HG02588 (cell line): ENCODE measurements at regions not wholly inside any gene's neighbourhood (a gene's known extent, or its start where the extent isn't known, plus 50 kb on each side); places are given as distances from the start of the nearest gene placed in this dataset.
"Not testable (repeated sequence)": the region's sequence is repeated elsewhere in the genome, so short reads cannot be mapped to it uniquely, and the experiment has no call there.

Source experiments
- ATAC-seq: cut with Tn5 transposase; IDR thresholded peaks from one replicate; pipeline ENCODE4 v1.9.1; 2021; ENCODE audit warnings: mild to moderate bottlenecking, moderate library complexity; ENCODE audit not compliant: unreplicated experiment

DNA sequence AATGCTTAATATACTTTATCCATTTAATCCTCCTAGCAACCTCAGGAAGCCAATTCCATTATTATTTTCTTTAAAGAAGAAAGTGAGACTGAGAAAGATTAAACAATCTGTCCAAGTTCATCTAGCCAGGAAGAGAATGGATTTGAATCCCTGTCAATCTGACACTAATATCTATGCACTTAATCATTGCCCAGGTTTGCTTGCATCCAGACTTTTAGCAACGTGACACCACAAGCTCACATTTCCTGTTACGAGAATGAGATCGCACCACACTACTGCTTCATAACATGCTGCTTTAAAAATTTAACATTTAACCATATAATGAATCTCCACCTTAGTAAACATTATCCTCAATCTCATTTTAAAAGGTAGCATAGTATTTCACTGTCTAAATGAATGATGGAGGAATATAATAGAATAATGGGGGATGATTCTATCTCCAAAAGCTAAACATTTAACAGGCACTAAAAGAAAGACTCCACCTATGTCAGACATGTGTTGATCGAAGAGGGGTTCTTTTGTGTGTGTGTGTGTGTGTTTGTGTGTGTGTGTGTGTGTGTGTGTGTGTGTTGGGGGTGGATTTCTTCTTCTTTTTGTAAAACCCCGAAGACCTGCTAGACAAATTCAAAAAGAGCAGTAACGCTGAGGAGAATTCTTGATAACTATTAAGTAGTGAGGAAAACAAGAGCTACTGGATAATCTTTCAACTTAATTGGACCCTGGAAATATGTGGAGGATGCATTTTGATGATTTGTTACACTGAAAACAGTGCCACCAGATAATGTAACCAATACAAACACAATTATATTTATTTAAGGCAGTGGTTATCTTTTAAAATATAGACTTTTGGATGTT lies 138.7 kb upstream of the NR3C1 start:
- no peak for ATAC-seq

DNA sequence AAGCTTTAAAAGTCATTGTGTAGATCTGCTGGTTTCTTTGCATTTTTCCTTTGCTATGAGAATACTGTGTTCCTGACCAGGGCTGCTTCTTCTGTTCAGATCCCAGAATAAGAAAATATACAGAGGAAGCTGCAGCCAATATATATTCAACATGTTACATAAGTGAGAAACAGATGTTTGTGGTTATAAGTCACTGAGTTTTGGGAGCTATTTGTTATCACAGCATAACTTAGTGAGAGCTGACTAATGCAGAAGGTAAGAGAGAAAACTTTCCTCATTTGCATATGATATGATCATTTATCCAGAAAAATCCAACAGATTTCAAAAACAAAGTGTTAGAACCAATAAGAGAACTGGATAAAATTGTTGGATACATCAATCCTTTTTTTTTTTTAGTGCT lies 136.3 kb upstream of the NR3C1 start:
- no peak for ATAC-seq

DNA sequence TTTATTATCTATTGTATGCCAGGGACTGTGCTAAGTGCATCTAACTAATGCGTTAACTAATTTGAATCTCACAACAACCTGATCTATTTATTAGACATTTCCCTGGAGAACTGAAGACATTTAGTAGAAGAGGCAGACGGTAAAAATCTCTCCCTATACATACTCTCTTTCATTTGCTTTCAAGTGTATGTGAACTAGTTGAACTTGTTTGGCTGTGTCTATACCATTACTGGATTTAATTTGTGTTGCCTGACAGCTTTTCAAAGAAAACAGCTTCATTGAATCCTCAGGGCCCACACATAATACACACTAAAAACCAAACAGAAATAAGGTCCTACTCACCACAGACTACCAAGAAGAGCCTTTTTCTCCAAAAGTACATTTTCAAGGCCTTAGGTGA lies 133.6 kb upstream of the NR3C1 start:
- no peak for ATAC-seq

DNA sequence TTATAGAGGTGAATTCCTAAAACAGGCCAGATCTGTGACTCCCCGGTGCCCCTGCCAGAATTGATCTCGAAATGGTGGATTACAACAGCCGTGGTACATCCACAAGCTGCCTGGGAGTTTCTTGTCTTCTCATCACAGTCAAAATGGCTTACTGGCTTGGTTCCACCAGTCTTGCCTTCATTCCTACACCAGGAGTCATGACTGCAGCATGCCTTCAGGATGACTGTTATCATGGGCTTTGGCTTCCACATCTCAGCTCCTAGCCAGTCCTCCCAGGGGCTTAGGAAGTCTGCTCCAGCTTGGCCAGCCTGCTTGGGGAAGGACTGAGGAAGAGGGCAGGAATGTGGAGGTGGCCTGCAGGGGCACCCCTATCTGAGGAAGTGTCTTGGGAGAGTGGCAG lies 132.9 kb upstream of the NR3C1 start:
- no peak for ATAC-seq

DNA sequence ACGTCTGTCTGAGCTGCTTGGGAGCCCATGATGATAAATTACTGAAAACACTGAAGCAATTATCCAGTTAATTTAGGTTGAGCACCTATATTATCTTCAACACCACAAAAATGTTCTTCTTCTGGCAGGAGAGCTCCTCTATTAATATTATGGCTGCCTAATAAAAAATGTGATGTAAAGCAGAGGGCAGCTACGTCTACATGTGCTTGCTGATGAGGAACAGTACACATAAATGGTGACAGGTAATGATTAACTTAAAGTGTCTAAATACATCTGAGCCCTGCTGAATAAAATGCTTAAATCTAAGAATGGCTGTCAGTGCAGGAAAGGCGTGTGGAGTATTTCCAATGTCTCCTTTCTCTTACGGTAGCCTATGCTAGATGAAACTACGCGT lies 131.3 kb upstream of the NR3C1 start:
- no peak for ATAC-seq

DNA sequence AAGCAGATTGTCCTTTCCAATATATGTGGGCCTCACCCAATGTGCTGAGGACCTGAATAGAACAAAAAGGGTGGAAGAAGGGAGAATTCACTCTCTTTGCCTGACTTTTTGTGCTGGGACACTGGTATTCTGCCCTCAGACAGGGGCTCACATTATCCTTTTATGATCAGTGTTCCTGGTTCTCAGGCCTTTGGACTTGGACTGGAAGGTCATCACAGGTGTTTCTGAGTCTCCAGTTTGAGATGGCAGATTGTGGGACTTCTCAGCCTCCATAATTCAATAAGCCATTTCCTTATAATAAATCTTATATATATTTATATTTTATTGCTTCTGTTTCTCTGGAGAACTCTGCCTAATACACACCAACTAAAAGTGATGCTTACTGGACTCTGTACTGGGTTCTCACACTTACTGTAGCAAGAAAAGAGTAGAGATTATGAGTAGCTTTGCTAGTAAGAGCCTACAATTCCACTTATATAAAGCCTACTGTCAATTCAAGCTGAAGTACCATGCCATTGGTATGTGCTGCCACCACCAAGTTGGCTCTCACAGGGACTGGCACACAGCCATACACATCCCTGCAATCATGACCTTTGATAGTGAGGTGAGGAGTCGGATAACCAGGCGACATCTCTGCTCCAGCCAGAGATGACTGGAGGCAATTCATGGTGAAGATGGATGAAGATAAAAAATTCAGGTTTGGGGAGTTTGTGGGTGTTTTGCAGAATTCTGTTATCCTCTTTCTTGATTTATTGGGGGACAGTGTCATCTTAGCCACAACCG lies 130.7 kb upstream of the NR3C1 start:
- ATAC-seq, result no peak

DNA sequence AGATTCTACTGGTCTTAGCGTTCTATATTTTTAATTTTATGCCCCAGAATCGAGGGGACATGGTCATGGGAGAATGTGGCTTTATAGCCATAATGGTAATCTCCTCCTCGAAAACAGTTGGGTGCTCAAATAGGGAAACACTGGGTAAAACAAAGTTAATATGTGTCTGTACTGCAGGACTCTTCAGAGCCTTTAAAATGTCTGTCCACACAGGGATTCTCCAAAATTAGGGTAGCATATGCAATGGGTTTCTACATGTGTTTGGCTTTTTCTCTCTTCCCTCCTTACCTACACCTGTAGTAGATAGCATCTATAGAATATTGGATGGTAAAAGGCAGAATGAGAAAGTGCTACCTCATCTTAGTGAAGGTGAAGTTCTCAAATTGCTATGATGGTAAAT lies 130.0 kb upstream of the NR3C1 start:
- no peak for ATAC-seq

DNA sequence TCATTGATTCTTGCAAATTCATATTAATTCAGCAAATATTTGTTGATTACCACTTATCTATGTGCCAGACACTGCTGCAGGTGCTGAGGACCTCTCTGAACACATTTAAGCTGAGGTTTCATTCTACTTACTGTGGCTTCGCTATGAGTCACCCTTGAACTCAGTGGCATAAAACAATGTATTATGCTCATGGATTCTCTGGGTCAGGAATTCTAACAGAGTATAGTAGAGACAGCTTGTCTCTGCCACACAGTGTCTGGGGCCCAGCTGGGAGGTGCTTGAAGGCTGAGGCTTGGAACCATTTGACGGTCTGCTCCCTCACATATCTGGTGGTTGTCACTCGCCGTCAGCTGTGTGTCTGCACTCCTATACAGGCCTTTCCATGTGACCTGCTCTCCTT lies 124.3 kb upstream of the NR3C1 start:
- no peak for ATAC-seq

DNA sequence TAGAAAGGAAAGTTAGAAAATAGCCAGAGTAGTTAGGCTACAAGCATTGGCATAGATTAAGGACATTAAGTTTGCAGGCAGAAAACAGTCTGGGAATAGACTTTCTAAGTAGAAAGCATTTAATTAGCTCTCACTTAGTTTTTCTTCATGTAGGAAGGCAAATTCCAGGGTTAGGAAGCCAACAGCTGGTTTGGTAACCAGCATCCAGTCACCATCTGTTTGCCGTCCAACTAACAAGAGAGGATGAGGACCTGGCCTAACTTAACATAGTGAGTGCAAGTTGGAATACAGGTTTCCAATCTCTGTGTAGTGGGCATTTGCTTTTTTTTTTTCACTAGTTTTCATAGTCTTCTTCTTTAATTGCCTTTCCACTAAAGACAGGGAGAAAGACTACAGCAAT lies 121.7 kb upstream of the NR3C1 start:
- ATAC-seq, result no peak

DNA sequence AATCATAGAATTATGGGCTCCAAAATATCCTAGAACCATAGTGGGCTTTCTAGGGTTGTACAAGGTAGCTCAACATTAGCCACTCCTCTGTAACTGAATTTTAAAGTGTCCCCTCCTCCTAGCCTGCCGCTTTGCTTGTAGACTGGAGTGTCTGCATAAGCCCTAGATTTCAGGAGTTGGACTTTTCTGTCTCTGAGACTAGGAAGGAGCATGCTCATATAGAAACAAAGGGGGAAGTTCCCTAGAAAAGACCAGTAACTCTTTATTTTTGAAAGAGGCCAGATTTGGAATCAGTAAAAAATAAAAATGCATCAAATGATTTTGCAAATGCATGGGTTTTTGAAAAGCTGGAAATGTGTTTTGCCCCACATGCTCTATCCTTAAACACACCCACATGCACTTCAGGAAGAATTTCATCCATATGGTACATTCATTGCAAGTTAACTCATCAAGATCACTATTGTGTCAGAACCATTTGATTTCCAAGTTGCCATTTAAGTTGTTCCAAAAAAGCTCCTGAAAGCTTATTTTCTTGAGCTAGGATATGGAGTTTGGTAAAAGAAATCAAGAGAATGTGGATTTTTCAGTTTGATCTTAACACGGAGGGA lies 121.0 kb upstream of the NR3C1 start:
- no peak for ATAC-seq

DNA sequence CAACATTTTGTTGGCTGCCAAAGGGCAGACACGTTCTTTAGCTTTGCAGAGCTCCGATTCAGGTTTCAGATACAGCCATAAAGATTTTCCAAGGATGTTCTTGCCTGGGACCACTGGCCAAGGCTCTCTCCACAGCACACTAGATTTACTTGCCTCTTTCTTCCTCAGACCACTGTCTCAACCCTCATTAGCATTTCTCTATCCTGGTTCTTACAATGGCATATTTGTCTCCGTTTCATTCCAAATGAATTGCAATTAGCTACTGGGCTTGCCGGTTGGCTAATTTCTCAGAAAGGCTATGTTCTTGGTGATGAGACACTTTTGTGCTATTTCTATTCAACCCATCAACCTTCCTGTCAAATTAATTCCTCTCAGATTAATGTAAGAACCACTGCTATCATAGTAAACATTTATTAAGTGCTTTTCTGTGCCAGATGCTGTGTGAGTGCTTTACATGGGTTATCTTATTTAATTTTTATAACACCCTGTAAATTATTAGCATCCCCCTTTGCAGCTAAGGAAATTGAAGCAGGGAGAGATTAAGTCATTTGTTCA lies 118.4 kb upstream of the NR3C1 start:
- no peak for ATAC-seq

DNA sequence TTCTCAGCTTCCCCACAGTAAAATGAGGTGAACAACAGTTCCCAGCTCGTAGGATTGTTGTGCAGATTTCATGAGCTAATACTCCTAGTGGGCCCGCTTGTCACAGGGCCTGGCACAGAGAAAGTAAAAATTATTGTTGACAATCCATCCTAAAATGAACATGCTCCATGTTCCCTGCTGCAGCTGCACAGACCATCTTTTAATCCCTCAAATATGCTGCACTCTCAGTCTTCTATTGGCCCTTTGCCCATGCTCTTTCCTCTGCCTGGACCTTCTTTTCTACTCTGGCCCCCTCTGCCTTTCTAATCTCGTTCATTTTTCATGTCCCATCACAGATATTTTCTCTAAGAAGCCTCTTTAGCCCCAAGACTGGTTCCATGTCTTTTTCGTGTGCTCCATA lies 117.7 kb upstream of the NR3C1 start:
- ATAC-seq, result no peak

DNA sequence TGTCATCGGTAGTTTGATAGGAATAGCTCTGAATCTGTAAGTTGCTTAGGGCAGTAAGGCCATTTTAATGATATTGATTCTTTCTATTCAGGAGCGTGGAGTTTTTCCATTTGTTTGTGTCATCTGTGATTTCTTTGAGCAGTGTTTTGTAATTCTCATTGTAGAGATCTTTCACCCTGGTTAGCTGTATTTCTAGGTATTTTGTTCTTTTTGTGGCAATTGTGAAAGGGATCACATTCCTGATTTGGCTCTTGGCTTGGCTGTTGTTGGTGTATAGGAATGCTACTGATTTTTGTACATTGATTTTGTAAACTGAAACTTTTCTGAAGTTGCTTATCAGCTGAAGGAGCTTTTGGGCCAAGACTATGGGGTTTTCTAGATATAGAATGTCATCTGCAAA lies 115.7 kb upstream of the NR3C1 start:
- not testable (repeated sequence) for ATAC-seq

DNA sequence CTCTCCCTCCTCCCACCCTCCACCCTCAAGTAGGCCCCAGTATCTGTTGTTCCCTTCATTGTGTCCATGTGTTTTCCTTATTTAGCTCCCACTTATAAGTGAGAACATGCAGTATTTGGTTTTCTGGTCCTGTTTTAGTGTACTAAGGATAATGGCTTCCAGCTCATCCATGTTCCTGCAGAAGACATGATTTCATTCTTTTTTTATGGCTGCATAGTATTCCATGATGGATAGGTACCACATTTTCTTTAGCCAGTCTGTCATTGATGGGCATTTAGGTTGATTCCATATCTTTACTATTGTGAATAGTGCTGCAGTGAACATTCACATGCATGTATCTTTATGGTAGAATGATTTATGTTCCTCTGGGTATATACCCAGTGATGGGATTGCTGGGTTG lies 114.3 kb upstream of the NR3C1 start:
- ATAC-seq, result not testable (repeated sequence)

DNA sequence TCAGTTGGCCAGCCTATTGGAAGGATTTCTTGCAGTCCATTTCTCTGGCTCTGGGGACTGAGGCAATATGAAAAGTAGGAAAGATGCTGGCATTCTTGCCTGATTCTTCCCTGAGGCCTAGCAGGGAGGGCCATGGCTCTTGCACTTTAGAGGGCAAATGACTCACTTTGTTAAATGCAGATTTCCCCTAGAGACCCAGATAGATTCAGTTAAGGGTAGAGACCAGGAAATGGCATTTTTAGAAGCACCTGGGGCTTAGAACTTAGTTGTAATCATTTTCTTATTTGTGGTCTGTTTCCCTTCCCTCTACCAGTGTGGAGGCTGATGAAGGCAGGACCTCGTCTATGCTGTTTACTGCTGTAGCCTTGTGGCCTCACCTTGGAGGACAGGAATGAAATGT lies 112.8 kb upstream of the NR3C1 start:
- ATAC-seq, result no peak

DNA sequence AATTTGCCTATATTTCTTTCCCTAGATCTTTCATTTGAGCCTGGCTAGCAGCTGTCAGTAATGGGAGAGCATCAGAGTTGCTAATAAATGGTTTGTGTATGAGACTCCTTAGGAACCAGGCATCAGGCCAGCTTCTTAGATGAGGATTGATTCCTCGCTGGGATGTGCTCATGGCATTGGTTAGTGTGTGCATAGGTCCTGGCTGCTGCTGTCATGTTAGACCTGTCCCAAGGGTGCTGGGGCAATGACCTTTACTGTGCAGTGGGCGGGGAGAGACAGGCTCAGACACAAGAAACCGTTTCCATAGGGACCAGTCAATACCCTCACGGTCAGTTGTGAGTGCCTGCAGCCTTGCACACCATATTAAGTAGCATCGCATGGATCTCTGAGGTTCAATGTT lies 112.3 kb upstream of the NR3C1 start:
- no peak for ATAC-seq

DNA sequence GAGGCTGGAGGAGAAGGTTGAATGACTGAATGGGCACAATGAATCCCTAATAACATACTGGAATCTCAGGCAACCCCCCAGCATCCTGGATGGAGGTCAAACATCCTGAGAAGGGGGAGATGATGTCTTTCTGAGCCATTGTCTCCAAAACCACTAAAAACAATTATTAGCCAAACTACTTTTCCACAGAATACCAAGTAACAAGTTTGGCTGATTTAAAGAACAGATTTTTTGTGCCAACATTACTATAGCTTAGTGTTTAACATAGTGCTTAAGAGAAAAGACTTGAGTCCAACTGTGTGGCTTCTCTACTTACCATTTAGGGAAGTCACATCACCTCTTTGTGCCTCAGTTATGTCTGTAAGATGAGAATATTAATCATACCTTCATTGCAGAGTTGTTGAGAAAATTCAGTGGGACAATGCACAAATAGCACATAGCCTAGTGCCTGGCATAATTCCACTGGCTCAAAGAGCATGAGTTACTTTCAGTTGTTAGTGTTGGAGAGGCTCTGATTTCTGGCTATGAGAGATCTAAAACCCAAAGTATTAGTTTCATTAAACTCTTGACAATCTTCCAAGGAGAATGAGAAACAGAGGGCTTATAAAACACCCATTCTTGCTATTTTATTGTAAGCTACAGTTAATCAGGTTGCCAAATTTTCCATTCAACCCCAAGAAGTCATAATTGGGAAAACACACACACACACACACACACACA lies 111.3 kb upstream of the NR3C1 start:
- ATAC-seq, result no peak

DNA sequence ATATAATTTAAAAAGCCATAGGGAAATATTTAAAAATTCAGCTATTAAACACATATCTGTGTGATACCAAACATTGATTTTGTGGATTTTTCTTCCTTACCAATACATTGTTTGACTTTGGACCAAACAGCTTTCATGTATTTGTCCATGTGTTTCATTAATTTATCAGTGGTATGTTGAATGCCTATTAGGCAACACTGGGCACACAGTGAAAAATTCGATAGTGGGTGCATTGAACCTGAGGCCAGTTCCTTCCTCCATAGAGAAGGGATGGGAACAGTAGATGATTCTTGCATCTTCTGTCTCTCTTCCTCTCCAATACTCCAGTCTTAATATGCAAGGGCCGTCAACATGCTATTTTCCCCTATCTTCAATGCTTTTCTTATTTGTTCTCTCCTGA lies 110.2 kb upstream of the NR3C1 start:
- no peak for ATAC-seq

DNA sequence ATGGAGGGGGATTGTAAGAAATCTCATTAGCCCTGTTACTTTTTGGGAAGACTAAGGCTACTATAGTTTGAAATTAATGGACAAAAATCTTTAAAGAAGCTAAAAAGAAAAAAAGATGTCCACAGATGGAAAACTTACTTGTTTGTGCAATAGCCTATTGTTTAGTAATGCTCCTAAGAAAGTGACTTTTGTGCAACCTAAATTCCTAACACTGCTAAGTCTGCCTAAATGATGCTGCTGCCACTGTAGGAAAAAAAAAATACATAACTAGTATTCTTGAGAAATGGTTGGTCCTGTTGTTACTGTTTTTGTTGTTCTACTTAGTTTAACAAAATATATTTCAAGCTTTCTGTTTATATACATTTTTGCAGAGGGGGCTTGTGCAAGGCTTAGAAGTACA lies 108.2 kb upstream of the NR3C1 start:
- ATAC-seq, result no peak

DNA sequence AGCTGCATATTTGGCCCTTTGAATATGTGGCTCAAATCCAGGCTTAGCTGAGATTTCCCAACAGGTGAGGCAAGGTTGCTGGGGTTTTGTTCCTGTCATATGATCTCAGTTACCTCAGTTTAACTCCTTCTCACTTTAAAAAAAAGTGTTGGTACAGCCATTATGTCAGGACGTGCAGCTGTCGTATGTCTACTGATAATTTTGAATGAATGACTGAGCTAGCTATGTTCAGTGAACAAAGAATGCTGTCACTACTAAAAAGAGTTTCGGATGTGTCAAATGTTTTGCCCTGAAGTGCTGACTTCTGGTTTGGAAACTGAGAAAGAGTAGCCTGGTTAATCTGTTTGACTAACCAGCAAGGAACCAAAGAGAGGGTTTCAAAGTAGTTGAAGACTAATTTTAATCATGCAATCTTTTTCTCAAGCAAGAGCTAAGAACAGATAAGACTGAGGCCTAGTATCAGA lies 106.3 kb upstream of the NR3C1 start:
- ATAC-seq, result peak; percentile 89
